ENCODE measurements at regions not wholly inside any gene's neighbourhood (a gene's known extent, or its start where the extent isn't known, plus 50 kb on each side); places are given as distances from the start of the nearest gene placed in this dataset.

DNA sequence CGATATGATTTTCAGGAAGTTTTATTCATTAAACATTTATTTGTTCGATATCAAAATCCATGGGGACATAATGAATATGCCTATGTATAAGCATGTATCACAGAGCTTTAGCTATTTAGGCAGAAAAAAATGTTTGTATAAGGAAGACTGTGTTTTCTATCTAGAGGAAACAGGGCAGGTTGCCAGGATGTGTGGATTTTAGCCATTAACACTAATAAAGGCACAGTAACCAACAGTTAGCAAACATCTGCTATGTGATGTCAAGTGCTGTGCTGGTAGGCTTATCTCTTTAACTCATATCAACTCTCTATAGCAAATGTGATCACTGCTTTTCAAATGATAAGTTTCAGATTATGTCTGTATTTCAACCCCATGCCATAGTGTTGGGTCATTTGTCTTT lies 708.9 kb upstream of the HS3ST1 start:
- TF ChIP-seq, protein P1, sequence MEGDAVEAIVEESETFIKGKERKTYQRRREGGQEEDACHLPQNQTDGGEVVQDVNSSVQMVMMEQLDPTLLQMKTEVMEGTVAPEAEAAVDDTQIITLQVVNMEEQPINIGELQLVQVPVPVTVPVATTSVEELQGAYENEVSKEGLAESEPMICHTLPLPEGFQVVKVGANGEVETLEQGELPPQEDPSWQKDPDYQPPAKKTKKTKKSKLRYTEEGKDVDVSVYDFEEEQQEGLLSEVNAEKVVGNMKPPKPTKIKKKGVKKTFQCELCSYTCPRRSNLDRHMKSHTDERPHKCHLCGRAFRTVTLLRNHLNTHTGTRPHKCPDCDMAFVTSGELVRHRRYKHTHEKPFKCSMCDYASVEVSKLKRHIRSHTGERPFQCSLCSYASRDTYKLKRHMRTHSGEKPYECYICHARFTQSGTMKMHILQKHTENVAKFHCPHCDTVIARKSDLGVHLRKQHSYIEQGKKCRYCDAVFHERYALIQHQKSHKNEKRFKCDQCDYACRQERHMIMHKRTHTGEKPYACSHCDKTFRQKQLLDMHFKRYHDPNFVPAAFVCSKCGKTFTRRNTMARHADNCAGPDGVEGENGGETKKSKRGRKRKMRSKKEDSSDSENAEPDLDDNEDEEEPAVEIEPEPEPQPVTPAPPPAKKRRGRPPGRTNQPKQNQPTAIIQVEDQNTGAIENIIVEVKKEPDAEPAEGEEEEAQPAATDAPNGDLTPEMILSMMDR (conservative IDR thresholded peaks at IDR 0.05 in 1 of 2, IDR thresholded peaks at IDR 0.05 in 1 of 2; ENCODE audit: extremely low read depth in 1 of 2, insufficient read depth in 1 of 2, low read depth in 1 of 2, low read length in 2 of 2): no peak
- TF ChIP-seq EZH2 (IDR thresholded peaks at IDR 0.05; ENCODE audit: borderline replicate concordance, low read length): no peak
